D341Med (cell line): ENCODE measurements at regions not wholly inside any gene's neighbourhood (a gene's known extent, or its start where the extent isn't known, plus 50 kb on each side); places are given as distances from the start of the nearest gene placed in this dataset.

Source experiments
- DNase-seq: peaks from one replicate; pipeline ENCODE4 v3.0.0; 2012; ENCODE audit warnings: low spot score

DNA sequence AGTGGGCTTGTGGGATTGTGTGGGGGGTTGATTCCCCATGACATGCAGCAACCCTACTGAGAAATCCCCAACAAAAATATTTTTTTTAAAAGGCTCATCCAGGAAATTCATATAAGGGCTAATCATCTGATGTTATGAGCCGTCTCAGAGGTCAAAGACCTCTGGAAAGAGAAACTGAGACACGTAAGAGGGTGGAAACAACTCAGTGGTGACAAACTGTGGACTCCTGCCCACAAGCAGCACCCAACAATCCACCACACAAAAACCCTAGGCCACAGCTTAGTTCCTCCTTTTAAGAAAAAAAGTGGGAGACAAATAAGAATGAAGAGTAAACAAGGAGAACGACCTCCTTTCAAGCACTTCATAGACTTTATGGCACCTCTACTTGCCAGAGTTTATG, 1096.1 kb upstream of the NRXN1 start:
- DNase-seq = no peak

DNA sequence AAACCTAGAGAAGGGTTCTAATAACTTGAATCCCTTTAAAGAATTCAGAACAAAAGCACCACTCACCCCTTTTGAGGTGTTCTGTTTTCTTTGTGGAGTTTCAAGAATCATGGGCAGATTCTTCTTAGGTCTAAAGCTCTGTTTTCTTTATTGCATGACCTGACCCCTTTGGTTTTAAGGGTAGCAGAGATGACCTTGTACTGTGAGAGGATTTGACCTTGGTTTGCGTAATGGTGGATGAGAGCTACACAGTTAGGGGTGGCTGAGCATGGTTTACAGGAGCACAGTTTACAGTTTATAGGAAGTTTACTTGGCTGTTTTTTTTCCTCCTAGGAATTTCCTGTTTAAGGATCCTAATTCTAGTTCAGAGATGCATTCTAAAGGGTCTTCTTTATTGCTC, 1095.6 kb upstream of the NRXN1 start:
- DNase-seq = no peak

DNA sequence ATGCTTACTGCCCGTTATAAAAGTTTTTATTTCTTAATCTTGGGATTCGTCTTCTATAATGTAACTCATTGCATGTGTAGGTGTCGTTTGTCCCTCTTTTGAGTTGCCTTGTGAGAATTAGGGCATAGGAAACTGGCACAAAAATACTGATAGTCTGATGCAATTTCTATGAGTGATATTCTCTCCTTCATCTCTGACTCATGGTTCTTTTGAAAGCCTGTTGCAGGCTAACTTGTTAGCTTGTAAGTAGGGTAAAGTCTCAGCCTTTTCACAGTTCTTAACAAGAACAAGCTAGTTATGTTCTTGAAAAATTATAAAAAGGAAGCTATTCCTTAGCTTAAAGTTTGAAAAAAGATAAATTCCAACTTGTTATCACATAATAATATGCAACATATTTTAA, 1085.4 kb upstream of the NRXN1 start:
- DNase-seq = no peak

GRCh38 chr2:52115750-52116149, 1083.8 kb upstream of the NRXN1 start:
- DNase-seq = no peak

GRCh38 chr2:52113338-52113737, 1081.4 kb upstream of the NRXN1 start:
- no peak for DNase-seq

DNA sequence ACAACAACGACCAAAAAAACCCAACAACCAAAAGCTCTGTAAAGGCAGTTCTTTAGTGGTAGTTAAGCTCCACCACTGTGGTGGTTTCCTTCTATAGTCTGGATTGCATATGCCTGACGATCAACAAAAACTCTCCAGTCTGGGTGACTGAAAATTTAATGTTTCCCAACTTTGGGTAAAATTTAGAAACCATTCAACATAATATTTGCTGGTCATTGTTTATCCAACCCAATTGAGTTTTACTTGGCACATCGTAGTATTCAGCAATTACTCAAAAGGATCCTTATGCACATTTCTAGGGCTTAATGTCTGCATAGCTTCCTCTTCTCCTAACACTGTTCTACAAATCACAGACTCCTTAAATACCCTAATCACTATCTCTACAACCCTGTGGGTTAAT, 1080.2 kb upstream of the NRXN1 start:
- no peak for DNase-seq

DNA sequence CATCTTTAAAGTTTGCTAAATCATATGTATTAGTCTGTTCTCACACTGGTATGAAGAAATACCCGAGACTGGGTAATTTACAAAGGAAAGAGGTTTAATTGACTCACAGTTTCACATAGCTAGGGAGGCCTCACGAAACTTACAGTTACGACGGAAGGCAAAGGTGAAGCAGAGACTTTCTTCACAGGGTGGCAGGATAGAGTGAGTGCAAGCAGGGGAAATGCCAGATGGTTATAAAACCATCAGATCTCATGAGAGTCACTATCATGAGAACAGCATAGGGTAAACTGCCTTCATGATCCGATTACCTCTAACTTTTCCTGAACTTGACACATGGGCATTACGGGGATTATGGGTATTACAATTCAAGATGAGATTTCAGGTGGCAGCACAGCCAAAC, 1075.2 kb upstream of the NRXN1 start:
- peak; percentile 25 for DNase-seq

GRCh38 chr2:52097071-52097470, 1065.1 kb upstream of the NRXN1 start:
- DNase-seq = no peak

DNA sequence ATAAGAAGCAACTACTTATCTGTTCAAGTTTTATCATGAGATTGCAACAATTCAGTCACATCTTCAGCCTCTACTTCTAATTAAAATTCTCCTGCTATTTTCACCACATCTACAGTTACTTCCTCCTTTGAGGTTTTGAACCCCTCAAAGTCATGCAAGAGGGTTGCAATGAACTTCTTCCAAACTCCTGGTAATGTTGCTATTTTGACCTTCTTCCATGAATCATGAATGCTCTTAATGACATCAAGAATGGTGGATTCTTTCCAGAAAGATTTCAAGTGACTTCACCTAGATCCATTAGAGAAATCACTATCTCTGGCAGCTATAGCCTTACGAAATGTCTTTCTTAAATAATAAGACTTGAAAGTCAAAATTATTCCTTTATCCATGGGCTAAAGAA, 1052.8 kb upstream of the NRXN1 start:
- no peak for DNase-seq

- no peak for DNase-seq
Observed at GRCh38 chr2:52083214-52083613, 1051.3 kb upstream of the NRXN1 start.

GRCh38 chr2:52082646-52083045, 1050.7 kb upstream of the NRXN1 start:
- no peak for DNase-seq

DNA sequence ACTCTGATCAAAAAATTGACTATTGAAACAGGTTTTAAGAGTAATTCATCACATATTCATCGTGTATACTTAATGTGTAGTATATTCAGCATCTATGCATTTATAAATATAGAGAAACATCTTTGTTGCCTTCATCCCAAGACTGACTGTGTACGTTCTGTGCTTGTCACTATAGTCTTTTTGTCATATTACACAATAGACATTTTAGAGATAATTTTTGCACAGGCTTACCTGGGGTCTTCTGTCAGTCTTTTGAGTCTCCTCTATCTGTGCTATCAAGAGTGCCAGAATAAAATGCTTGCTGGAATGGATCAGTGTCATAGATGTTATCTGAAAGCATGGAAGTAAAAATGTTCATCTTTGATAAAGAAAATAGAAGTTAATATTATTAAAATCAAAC, 1047.7 kb upstream of the NRXN1 start:
- DNase-seq = no peak

DNA sequence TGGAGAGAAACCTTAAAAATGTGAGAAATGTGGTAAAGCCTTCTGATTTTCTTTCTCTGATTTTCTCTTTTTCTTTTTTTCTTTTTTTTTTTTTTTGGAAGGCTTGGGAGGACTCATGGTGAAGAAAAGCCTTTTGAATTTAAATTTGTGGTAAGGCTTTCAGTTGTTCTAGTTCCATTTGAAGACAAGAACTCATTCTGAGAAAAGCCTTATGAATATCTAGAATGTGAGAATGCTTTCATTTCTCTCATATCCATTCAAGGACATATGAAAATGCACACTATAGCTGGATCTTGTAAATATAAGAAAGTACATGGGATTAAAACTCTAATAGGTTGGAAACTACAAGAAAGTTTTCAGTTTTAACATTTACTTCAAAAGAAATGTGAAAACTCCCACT, 1045.2 kb upstream of the NRXN1 start:
- DNase-seq = no peak

DNA sequence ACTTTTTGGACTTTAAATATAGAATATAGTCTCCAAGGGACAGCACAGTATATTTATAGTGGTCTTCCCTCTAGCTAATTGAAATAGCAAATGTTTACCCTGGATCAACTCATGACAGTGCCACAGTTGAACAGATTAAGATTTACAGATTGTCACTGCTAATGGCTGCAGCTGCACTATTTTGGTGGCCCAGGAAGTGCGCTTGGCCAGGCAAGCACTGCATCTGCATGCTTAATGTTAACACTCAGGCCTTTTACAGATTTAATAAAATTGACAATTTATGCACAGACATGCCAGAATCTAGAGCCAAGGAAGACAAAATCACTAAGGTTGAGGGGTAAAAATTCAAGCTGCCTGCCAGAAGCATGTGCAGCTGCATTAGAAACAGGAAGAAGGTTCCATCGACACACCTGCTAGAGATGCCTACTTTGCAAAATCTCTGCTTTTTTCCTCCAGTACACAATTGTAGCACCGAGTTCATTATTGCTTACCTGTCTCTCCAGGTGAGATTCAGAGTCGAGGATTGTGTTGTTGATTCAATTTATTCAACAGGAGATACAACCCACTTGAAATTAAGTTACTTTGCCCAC, 1042.3 kb upstream of the NRXN1 start:
- no peak for DNase-seq

- no peak for DNase-seq
Observed at GRCh38 chr2:52072949-52073348, 1041.0 kb upstream of the NRXN1 start.

DNA sequence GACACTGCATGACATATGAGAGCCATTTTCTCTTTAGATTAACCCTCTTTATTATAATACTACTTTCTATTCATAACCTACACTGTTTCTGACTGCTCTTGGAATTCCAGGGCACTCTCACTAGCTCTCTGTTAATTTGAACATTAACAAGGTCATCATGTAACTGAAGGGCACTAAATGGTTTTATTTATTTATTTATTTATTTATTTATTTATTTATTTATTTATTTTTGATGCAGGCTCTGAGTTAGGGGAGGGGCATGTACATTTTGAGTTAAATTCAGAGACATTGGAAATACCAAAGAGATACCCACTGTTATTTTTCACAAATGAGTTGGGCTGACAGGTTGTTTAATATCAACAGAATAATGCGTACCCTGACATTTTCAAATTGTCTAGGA, 1038.7 kb upstream of the NRXN1 start:
- no peak for DNase-seq

DNA sequence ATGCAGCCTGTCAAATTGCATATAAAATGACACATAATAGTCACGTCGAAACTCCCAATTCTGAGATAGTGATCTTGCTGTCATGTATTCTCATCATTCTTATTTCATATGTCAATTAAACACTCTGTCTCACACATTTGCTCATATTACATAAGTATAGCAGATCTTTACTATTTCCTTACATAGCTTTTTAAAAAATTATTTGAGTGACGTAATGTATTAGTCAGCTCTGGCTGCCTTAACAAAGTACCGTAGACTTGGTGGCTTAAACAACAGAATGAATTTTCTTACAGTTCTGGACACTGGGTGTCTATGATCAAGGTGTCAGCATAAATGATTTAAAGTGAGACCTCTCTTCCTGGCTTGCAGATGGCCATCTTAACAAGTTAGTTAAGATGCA, 1032.3 kb upstream of the NRXN1 start:
- no peak for DNase-seq

GRCh38 chr2:52054824-52055223, 1022.9 kb upstream of the NRXN1 start:
- no peak for DNase-seq

DNA sequence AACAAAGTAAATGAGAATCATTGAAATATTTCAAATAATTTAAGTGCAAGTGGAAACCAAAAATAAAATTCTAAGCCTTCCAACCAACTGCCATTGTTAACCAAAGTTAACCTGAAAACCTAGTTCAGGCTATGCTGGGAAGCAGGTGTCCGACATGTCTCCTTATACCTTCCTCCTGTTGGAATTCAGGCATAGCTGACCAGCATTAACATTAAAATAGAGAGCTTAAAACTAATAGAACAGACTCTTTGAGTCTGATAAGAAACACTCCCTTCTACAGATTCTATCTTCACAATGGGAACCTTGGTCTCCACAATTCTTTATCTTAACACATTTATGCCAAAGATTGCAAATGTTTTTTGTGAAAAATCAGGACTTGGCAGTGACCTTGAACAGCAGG, 1004.9 kb upstream of the NRXN1 start:
- DNase-seq = no peak

DNA sequence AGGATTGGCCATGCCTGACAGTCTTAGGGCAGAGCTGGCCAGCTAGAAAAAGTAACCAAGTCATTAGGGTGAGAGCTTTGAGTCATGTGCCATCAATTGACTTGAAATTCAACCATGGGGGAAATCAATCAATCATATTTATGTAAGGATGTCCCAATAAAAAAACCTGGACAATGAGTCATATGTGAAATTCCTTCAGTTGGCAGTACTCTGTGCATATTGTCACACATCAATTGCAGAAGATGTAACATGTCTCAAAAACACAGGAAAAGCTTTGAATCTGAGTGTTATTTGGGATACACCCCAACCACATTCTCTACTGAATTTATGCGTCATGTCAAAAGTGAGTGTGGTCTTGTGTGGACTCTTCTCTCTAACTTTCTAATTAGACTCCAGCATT, 1004.1 kb upstream of the NRXN1 start:
- no peak for DNase-seq

GRCh38 chr2:52035391-52035790, 1003.5 kb upstream of the NRXN1 start:
- no peak for DNase-seq

- DNase-seq = no peak
Observed at GRCh38 chr2:52034706-52035105, 1002.8 kb upstream of the NRXN1 start.

GRCh38 chr2:52022006-52022405, 990.1 kb upstream of the NRXN1 start:
- DNase-seq = no peak

- DNase-seq = no peak
Observed at GRCh38 chr2:52017646-52018235, 985.8 kb upstream of the NRXN1 start.
